Adrenal gland (tissue), 9 donors: ENCODE measurements at regions not wholly inside any gene's neighbourhood (a gene's known extent, or its start where the extent isn't known, plus 50 kb on each side); places are given as distances from the start of the nearest gene placed in this dataset.

Source experiments
- DNase-seq, 7 donors: peaks; one replicate each; pipeline ENCODE4 v3.0.0-alpha.2; 2019 to 2020
- H3K27ac ChIP-seq, 5 donors: fragments of 200-600 bp; sonication (generic) in 4 of 5; 1 replicate in 3 of 5; 2 replicates in 2 of 5; pipeline versions ENCODE4 v1.5.1 to v1.8.0; 2016 to 2020; ENCODE audit warnings: mild to moderate bottlenecking in 1 of 5
- H3K27me3 ChIP-seq: fragments of 200-600 bp; 2 replicates; pipeline ENCODE4 v1.8.0; 2021
- H3K36me3 ChIP-seq, 2 donors: fragments of 200-600 bp; replicated peaks in 1 of 2; 1 replicate in 1 of 2; 2 replicates in 1 of 2; pipeline versions ENCODE4 v1.5.1 to v1.8.0; 2018 to 2022
- H3K4me1 ChIP-seq, 2 donors: fragments of 200-600 bp; replicated peaks in 1 of 2; 1 replicate in 1 of 2; 2 replicates in 1 of 2; pipeline versions ENCODE4 v1.5.1 to v1.8.0; 2018 to 2021
- H3K4me3 ChIP-seq, 4 donors: fragments of 200-600 bp; sonication (generic) in 3 of 4; one replicate each; pipeline ENCODE4 v1.5.1; 2016 to 2018
- H3K9me3 ChIP-seq, 3 donors: fragments of 200-600 bp; sonication (generic) in 1 of 3; replicated peaks in 1 of 3; 1 replicate in 2 of 3; 2 replicates in 1 of 3; pipeline versions ENCODE4 v1.5.1 to v1.8.0; 2016 to 2021
- CTCF ChIP-seq, 6 experiments: fragments of 450-650 bp in 4 of 6; fragments of 200-600 bp in 2 of 6; sonication (generic) in 1 of 6; IDR thresholded peaks; 1 replicate in 5 of 6; 2 replicates in 1 of 6; pipeline versions ENCODE4 v1.5.1 to v1.8.0; 2016 to 2021; ENCODE audit warnings: antibody characterized with exemption in 6 of 6, mild to moderate bottlenecking in 2 of 6, moderate library complexity in 1 of 6
- POLR2A ChIP-seq, 2 donors: fragments of 450-650 bp; IDR thresholded peaks; one replicate each; pipeline ENCODE4 v1.6.1; 2017; ENCODE audit warnings: antibody characterized with exemption in 2 of 2, mild to moderate bottlenecking in 2 of 2, moderate library complexity in 1 of 2
- WGBS, 4 donors: extraction: QIAGEN DNeasy Blood & Tissue Kit in 2 of 4; methylation state at CpG; one replicate each; pipeline versions ENCODE4 v1.1.5 to v1.1.7; 2013 to 2017; 5-methylcytosine and 5-hydroxymethylcytosine counted together
- intact Hi-C, 2 donors: fragments of 100-400 bp; cut with DNase I; formaldehyde crosslinking; loops; one replicate each; pipeline versions ENCODE4 v1.14.1 to v1.15.0; 2022 to 2023
- donor health status: healthy with polysubstance abuse.
- donor health status: Bipolar disorder and iron deficiency.
- donor health status: DM: yes; HTN: yes; CAD: no.
- donor health status: DM: no; HTN: no; CAD: no.
- donor health status: DM: no; HTN: no; CAD: no.

- no peaks in the 10 kb centered on the region for H3K27me3 ChIP-seq
- no peaks in the 10 kb centered on the region for H3K9me3 ChIP-seq
- intact Hi-C loops: no loop called here
- H3K4me3 ChIP-seq: no peak overlapping the region
- DNase-seq: no peak
- TF ChIP-seq POLR2A (IDR thresholded peaks at IDR 0.05) (no peak), CTCF (IDR thresholded peaks at IDR 0.05) (no peak)
- H3K36me3 ChIP-seq: no peaks in the 10 kb centered on the region
- no peaks in the 10 kb centered on the region for H3K4me1 ChIP-seq
- no peak overlapping the region for H3K27ac ChIP-seq
- 59 to 94% (median 84%) methylated on average over 3 of the region's 3 CpGs for WGBS, 4 donors
These were observed 245.2 kb downstream of the TLE3 start for GRCh38 chr15:69852482-69852881.

- Histone ChIP-seq H3K4me1 (no peaks in the 10 kb centered on the region), H3K27ac (no peak overlapping the region), H3K36me3 (no peaks in the 10 kb centered on the region), H3K27me3 (no peaks in the 10 kb centered on the region), H3K4me3 (no peak overlapping the region), H3K9me3 (no peaks in the 10 kb centered on the region)
- 79 to 92% (median 84%) methylated on average over 4 of the region's 4 CpGs for WGBS, 4 donors
- DNase-seq: no peak
- intact Hi-C loops: no loop called here
- no peak for TF ChIP-seq POLR2A (IDR thresholded peaks at IDR 0.05)
- TF ChIP-seq CTCF (IDR thresholded peaks at IDR 0.05): no peak
These were observed 244.8 kb downstream of the TLE3 start for GRCh38 chr15:69852916-69853315.

GRCh38 chr15:69853544-69853951, 244.2 kb downstream of the TLE3 start:
- no peak overlapping the region for H3K4me3 ChIP-seq
- TF ChIP-seq POLR2A (IDR thresholded peaks at IDR 0.05): no peak
- no peak for TF ChIP-seq CTCF (IDR thresholded peaks at IDR 0.05)
- DNase-seq: peak in 2 of 7 donors; percentile 9 to 22
- H3K27ac ChIP-seq: no peak overlapping the region
- no peaks in the 10 kb centered on the region for H3K36me3 ChIP-seq
- intact Hi-C loops: no loop called here
- H3K27me3 ChIP-seq: no peaks in the 10 kb centered on the region
- no peaks in the 10 kb centered on the region for H3K9me3 ChIP-seq
- H3K4me1 ChIP-seq: no peaks in the 10 kb centered on the region
- 66 to 81% (median 73%) methylated on average over 6 of the region's 6 CpGs for WGBS, 4 donors

GRCh38 chr15:69854001-69854400, 243.7 kb downstream of the TLE3 start:
- intact Hi-C loops: no loop called here

GRCh38 chr15:69854521-69855181, 243.1 kb downstream of the TLE3 start:
- WGBS, 4 donors: 68 to 80% (median 76%) methylated on average over 11 of the region's 11 CpGs
- intact Hi-C loops: no loop called here

More at GRCh38 chr15:69854001-69854400, 243.7 kb downstream of the TLE3 start:
- no peak for DNase-seq
- H3K27ac ChIP-seq: no peak overlapping the region
- H3K27me3 ChIP-seq: no peaks in the 10 kb centered on the region
- H3K9me3 ChIP-seq: no peaks in the 10 kb centered on the region
- H3K4me3 ChIP-seq: no peak overlapping the region
- 67 to 79% (median 74%) methylated on average over 4 of the region's 4 CpGs for WGBS, 4 donors
- no peaks in the 10 kb centered on the region for H3K4me1 ChIP-seq
- no peaks in the 10 kb centered on the region for H3K36me3 ChIP-seq
- no peak for TF ChIP-seq POLR2A (IDR thresholded peaks at IDR 0.05)

More at GRCh38 chr15:69854521-69855181, 243.1 kb downstream of the TLE3 start:
- Histone ChIP-seq H3K27me3 (no peaks in the 10 kb centered on the region), H3K9me3 (no peaks in the 10 kb centered on the region), H3K4me3 (no peak overlapping the region), H3K27ac (no peak overlapping the region), H3K36me3 (no peaks in the 10 kb centered on the region), H3K4me1 (no peaks in the 10 kb centered on the region)
- TF ChIP-seq CTCF (IDR thresholded peaks at IDR 0.05) (no peak), POLR2A (IDR thresholded peaks at IDR 0.05) (no peak)
- no peak for DNase-seq
